Right renal pelvis (tissue), 4 donors: ENCODE measurements at regions not wholly inside any gene's neighbourhood (a gene's known extent, or its start where the extent isn't known, plus 50 kb on each side); places are given as distances from the start of the nearest gene placed in this dataset.
"Not testable (repeated sequence)": the region's sequence is repeated elsewhere in the genome, so short reads cannot be mapped to it uniquely, and the experiment has no call there.

Experiments
- DNase-seq, 4 donors: peaks; one replicate each; pipeline ENCODE4 v3.0.0-alpha.2; 2013; ENCODE audit warnings: low read depth in 4 of 4, low spot score in 3 of 4, missing footprints in 1 of 4

- DNase-seq: no peak
Measured at GRCh38 chr11:71102251-71102995, 150.0 kb downstream of the SHANK2 start.

DNA sequence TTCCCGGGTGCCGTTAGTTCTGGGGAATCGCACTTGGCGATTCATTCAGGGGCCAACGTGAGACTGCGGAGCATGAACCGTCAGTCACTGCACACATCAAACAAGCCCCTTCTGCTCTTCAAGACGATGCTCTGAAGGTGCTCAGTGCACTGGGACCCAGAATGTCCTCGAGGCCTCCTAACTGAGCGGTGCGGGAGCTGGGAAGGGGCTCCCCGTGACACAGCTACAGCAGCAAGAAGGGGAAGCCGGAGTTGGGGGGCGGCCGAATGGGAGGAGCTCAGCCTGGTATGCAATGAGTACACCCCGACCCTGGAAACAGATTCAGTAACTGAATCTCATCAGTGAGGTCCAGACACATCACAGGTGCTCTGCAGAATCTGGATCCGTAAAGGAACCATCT, 150.8 kb downstream of the SHANK2 start:
- DNase-seq: no peak

DNA sequence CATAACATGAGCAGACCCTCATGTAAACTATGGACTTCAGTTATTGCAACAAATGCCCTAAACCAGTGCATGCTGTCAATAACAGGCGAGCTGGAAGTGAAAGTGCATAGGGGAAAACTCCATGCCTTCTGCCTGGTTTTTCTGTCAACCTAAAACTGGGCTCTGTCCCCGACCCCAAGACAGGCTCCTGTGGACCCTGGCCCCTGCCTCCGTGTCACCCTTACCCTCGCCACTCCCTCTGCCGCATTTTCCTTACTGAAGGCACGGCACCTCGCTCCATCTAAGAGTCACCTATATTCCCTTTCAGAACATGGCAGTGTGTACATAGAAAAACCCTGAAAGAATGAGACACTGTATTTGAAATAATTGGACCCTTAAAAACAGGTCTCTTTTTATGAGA, 151.3 kb downstream of the SHANK2 start:
- DNase-seq: no peak

GRCh38 chr11:71098776-71099175, 153.6 kb downstream of the SHANK2 start:
- DNase-seq: no peak

DNA sequence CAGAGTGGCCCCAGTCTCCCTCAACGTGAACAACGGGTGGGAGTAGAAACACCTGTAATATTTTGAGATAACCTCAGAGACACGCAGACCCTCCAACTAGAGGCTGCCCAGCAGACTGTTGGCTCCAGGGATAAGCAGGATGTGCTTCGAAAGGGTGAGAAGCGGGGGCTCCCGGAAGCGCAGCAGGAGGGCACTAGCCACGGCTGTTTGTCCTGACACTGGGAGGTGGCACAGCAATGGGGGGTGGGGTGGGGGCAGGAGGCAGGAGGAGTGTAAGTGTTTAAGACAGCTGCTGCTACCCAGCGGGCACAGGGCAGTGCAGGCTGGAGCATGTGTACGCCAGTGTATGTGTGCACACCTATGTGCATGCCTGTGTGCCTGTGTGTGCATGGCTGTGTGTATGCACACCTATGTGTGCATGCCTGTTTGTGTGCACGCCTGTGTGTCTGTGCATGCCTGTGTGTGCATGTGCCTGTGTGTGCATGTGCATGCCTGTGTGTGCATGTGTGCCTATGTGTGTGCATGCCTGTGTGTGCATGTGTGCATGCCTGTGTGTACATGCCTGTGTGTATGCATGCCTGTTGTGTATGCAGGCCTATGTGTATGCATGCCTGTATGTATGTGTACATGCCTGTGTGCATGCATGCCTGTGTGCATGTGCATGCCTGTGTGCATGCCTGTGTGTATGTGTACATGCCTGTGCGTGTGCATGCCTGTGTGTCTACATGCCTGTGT, 154.7 kb downstream of the SHANK2 start:
- DNase-seq: no peak

DNA sequence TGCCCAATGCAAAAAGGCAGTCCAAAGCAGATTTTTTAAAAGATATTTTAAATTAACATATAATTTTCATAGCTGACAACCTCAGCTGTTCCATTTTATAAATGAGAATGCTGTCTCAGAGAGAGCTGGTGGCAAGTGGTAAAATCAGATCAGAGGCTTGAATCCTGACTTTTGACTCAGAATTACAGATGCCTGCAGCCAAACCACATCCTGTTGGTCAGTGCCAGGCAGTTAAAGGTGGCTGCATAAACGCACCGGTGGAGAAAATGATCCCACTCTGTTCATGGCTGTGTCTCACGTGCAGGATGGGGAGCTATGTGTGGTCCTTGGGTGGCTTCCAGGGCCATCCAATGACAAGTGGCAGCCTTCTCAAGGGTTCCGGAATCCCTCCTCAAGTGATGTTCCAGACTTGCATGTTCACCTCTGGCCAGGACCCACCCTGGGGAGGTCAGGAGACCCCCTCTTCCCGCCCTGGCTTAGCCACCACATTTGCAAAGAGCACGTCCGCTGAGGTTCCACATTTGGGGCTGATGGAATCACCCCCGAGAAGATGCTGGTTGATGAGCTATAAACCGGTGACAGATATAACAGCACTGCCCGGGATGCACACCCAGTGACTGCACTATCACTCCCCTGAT, 155.5 kb downstream of the SHANK2 start:
- DNase-seq: no peak

GRCh38 chr11:71095294-71095850, 157.0 kb downstream of the SHANK2 start:
- DNase-seq: no peak

GRCh38 chr11:71094296-71095077, 157.9 kb downstream of the SHANK2 start:
- no peak for DNase-seq

- no peak for DNase-seq
Measured at GRCh38 chr11:71093783-71094182, 158.6 kb downstream of the SHANK2 start.

GRCh38 chr11:71091506-71092265, 160.7 kb downstream of the SHANK2 start:
- DNase-seq: no peak

GRCh38 chr11:71089571-71089970, 162.8 kb downstream of the SHANK2 start:
- no peak for DNase-seq

- not testable (repeated sequence) for DNase-seq
Measured at GRCh38 chr11:71088314-71089215, 163.8 kb downstream of the SHANK2 start.

DNA sequence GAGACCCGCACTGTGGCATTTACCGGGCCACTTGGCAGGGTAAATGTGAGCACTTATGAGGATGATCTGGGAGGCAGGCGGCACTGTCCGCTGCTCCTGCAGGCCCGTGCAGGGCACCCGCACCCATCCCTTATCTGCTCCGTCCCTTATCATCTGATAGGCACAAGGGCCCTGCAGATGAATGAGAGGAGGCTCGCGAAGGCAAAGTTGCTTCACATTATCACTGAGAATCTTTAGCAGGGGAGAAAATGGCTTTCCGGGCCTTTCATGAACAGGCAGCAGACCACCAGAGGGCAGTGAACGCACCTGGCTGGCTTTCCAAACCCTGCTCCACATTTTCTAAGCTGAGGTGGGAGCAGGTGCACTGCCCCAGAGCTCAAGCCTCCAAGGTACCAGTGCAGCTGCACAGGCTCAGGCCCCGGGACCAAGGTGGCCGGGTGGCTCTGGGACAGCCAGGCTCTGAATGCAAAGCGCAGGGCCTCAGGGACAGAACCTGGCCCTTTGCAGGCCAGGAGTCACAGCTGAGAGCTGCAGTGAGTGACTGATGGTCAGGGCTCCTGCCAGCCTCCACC, 165.6 kb downstream of the SHANK2 start:
- DNase-seq: peak; percentile 28 to 44 (median 30)

DNA sequence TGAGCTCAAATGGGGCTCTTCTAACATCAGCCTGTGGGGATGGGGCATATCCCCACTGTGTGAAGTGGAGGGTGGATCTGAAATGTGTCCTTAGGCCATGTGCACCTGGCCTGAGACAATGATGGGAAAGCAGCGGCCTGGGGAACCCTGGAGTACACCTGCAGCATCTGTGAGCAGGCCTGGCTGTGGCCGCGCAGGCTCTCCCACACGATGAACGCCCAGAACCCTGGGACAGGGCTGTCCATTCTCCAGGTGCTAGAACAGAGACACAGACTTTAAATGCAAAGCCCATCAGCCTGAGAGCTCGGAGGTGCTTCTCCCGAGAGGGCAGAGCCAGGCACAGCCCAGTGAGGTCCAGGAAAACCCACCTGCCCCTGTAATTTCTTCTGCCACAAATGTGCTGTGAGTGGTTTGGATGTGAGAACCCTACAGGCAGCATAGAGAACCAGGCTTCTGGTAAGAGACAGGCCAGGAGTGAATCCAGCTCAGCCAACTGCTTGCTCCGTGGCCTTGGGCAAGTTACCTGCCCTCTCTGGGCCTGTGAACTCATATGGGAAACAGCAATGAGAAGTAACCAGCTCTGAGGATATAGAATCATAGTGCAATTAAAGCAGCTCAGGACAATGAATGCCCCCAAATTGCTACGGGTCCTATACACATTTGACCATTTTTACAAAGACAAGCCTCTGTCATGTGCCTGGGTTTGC, 167.9 kb downstream of the SHANK2 start:
- no peak for DNase-seq

DNA sequence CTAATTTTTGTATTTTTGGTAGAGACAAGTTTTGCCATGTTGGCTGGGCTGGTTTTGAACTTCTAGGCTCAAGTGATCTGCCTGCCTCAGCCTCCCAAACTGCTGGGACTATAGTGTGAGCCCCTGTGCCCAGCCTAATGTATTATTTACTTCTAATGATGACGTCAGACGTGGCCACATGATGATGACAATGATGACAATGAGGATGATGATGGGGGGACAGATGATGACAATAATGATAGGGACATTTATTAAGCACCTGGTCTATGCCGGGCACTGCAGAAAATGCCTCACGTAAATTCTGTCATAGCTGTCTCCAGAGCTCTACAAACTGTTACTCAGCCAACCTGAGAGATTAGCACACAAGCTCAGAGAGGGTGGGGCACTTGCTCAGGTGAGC, 169.3 kb downstream of the SHANK2 start:
- DNase-seq: no peak

GRCh38 chr11:71082454-71082853, 169.9 kb downstream of the SHANK2 start:
- DNase-seq: no peak

GRCh38 chr11:71081704-71082230, 170.6 kb downstream of the SHANK2 start:
- DNase-seq: no peak
